ENCODE measurements at regions not wholly inside any gene's neighbourhood (a gene's known extent, or its start where the extent isn't known, plus 50 kb on each side); places are given as distances from the start of the nearest gene placed in this dataset.

GRCh38 chr18:29512761-29513160 is 1335.8 kb upstream of the CDH2 start (continued):
- no peak for TF ChIP-seq SUZ12 (IDR thresholded peaks at IDR 0.05; ENCODE audit: low read length)
- no peak for TF ChIP-seq POU5F1 (IDR thresholded peaks at IDR 0.05; ENCODE audit: low read depth, low read length)
- TF ChIP-seq RAD21 (IDR thresholded peaks at IDR 0.05 in 1 of 2, conservative IDR thresholded peaks at IDR 0.05 in 1 of 2; ENCODE audit: low read depth in 2 of 2, low read length in 2 of 2) = no peak
